ENCODE measurements at regions not wholly inside any gene's neighbourhood (a gene's known extent, or its start where the extent isn't known, plus 50 kb on each side); places are given as distances from the start of the nearest gene placed in this dataset.
"Not testable (repeated sequence)": the region's sequence is repeated elsewhere in the genome, so short reads cannot be mapped to it uniquely, and the experiment has no call there.

- H3K4me3 ChIP-seq (ENCODE audit: low read depth, low read length) = no peak overlapping the region
- H3K27ac ChIP-seq = no peak overlapping the region
- DNase-seq = no peak
- TF ChIP-seq, protein P1, sequence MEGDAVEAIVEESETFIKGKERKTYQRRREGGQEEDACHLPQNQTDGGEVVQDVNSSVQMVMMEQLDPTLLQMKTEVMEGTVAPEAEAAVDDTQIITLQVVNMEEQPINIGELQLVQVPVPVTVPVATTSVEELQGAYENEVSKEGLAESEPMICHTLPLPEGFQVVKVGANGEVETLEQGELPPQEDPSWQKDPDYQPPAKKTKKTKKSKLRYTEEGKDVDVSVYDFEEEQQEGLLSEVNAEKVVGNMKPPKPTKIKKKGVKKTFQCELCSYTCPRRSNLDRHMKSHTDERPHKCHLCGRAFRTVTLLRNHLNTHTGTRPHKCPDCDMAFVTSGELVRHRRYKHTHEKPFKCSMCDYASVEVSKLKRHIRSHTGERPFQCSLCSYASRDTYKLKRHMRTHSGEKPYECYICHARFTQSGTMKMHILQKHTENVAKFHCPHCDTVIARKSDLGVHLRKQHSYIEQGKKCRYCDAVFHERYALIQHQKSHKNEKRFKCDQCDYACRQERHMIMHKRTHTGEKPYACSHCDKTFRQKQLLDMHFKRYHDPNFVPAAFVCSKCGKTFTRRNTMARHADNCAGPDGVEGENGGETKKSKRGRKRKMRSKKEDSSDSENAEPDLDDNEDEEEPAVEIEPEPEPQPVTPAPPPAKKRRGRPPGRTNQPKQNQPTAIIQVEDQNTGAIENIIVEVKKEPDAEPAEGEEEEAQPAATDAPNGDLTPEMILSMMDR (IDR thresholded peaks at IDR 0.05; ENCODE audit: low read depth, low read length, missing control alignments) = no peak
- in situ Hi-C loops (cut with HindIII; ENCODE audit: low pct_ligation_motif_present, low sequenced_read_pairs) = no loop called here
- no peaks in the 10 kb centered on the region for H3K27me3 ChIP-seq (replicated peaks)
- H3K36me3 ChIP-seq (replicated peaks) = no peaks in the 10 kb centered on the region
Observed at GRCh38 chr3:40689837-40690236, 165.1 kb downstream of the ZNF621 start.

GRCh38 chr3:40690749-40691451 lies 166.1 kb downstream of the ZNF621 start:
- H3K36me3 ChIP-seq (replicated peaks) = no peaks in the 10 kb centered on the region
- no peaks in the 10 kb centered on the region for H3K27me3 ChIP-seq (replicated peaks)
- in situ Hi-C loops (cut with HindIII; ENCODE audit: low pct_ligation_motif_present, low sequenced_read_pairs) = no loop called here
- TF ChIP-seq, protein P1 (IDR thresholded peaks at IDR 0.05; ENCODE audit: low read depth, low read length, missing control alignments) = no peak
- DNase-seq = no peak
- H3K27ac ChIP-seq = no peak overlapping the region
- H3K4me3 ChIP-seq (ENCODE audit: low read depth, low read length) = no peak overlapping the region

DNA sequence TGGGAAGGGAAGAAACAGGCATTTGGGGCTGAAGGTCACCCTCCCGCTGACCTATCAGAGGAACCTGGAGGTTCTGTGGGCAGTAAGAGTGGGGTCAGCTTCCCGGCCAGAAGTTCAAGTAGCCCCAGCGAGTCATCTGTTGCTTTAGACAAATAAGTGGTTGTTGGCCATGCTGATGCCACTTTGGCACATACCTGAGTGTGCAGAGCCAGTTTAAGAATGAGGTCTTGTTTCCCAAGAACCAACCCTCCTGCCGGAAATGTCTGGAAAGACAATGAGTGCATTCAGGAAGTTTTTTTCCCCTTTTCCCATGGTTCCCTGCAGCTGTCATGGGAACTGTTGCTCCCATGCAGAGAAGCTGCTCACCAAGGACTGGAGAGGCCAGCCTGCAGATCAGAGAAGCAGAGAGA lies 166.7 kb downstream of the ZNF621 start:
- Histone ChIP-seq H3K4me3 (ENCODE audit: low read depth, low read length) (no peak overlapping the region), H3K27ac (no peak overlapping the region), H3K27me3 (replicated peaks) (no peaks in the 10 kb centered on the region), H3K36me3 (replicated peaks) (no peaks in the 10 kb centered on the region)
- in situ Hi-C loops (cut with HindIII; ENCODE audit: low pct_ligation_motif_present, low sequenced_read_pairs) = no loop called here
- DNase-seq = no peak
- TF ChIP-seq, protein P1 (IDR thresholded peaks at IDR 0.05; ENCODE audit: low read depth, low read length, missing control alignments) = no peak

- no peak for DNase-seq
- no peaks in the 10 kb centered on the region for H3K27me3 ChIP-seq (replicated peaks)
- no peak overlapping the region for H3K4me3 ChIP-seq (ENCODE audit: low read depth, low read length)
- in situ Hi-C loops (cut with HindIII; ENCODE audit: low pct_ligation_motif_present, low sequenced_read_pairs) = no loop called here
- no peak overlapping the region for H3K27ac ChIP-seq
- no peaks in the 10 kb centered on the region for H3K36me3 ChIP-seq (replicated peaks)
- TF ChIP-seq, protein P1 (IDR thresholded peaks at IDR 0.05; ENCODE audit: low read depth, low read length, missing control alignments) = no peak
Observed at GRCh38 chr3:40695848-40696247, 171.1 kb downstream of the ZNF621 start.

DNA sequence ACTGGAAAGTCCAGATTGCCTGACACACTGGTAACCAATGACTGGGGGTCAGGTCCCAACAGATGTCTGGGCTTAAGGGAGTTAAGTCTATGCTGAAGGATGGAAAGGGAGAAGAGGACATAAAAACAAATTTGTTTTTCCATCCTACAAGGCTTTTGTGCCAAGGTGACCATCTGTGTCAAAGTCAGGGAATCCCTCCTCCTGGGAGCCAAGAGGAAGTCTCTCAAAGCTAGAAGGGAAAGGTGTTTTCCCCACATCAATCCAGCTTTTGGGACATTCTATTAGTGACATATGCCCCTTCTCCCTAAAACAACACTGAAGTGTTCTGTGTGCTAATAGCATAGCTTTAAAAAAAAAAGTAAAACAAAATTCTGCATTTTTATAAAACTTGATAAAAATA lies 173.9 kb downstream of the ZNF621 start:
- H3K27me3 ChIP-seq (replicated peaks); H3K36me3 ChIP-seq (replicated peaks); H3K4me3 ChIP-seq (ENCODE audit: low read depth, low read length); DNase-seq; H3K27ac ChIP-seq; in situ Hi-C loops (cut with HindIII; ENCODE audit: low pct_ligation_motif_present, low sequenced_read_pairs): not testable (repeated sequence)

- Histone ChIP-seq H3K4me3 (ENCODE audit: low read depth, low read length) (no peak overlapping the region), H3K27ac (no peak overlapping the region), H3K27me3 (replicated peaks) (no peaks in the 10 kb centered on the region), H3K36me3 (replicated peaks) (no peaks in the 10 kb centered on the region)
- in situ Hi-C loops (cut with HindIII; ENCODE audit: low pct_ligation_motif_present, low sequenced_read_pairs) = no loop called here
- TF ChIP-seq, protein P1 (IDR thresholded peaks at IDR 0.05; ENCODE audit: low read depth, low read length, missing control alignments) = no peak
- no peak for DNase-seq
Observed at GRCh38 chr3:40701016-40701588, 176.3 kb downstream of the ZNF621 start.
